Keratinocyte (primary cell): ENCODE measurements at regions not wholly inside any gene's neighbourhood (a gene's known extent, or its start where the extent isn't known, plus 50 kb on each side); places are given as distances from the start of the nearest gene placed in this dataset.

Source experiments
- EZH2 ChIP-seq: IDR thresholded peaks from one replicate; pipeline ENCODE4 v1.6.1; 2012; ENCODE audit warnings: inconsistent platforms, mild to moderate bottlenecking, low read length, moderate library complexity
- TF ChIP-seq, protein P1 (sequence below), 3 experiments: IDR thresholded peaks in 1 of 3; conservative IDR thresholded peaks in 1 of 3; optimal IDR thresholded peaks in 1 of 3; 2 replicates in 2 of 3; 3 replicates in 1 of 3; pipeline versions ENCODE3 to v1.5.1; 2011; ENCODE audit warnings: low read length in 3 of 3, mild to moderate bottlenecking in 3 of 3, moderate library complexity in 2 of 3, control low read depth in 1 of 3, inconsistent platforms in 1 of 3; ENCODE audit not compliant: insufficient read depth in 2 of 3; ENCODE audit errors: extremely low read depth in 1 of 3

DNA sequence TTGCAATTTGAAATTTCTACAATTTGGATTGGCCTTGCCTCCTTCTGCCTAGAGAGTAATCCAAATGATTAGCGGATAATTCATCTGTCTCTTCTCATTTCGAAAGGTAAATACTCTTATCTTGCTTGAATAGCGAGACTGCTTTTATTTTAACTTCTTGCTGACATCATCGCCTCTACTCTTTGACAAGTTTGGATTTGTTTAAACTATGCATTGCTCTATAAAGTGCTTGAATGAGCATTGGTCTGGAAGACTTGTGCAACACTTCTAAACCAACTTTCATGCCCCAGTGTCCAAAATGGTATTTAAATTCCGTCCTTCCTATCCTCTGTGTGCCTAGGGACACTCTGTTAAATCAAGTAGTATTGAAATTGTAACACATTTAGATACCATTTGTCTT, 384.1 kb upstream of the SLC35B3 start:
- TF ChIP-seq, protein P1, sequence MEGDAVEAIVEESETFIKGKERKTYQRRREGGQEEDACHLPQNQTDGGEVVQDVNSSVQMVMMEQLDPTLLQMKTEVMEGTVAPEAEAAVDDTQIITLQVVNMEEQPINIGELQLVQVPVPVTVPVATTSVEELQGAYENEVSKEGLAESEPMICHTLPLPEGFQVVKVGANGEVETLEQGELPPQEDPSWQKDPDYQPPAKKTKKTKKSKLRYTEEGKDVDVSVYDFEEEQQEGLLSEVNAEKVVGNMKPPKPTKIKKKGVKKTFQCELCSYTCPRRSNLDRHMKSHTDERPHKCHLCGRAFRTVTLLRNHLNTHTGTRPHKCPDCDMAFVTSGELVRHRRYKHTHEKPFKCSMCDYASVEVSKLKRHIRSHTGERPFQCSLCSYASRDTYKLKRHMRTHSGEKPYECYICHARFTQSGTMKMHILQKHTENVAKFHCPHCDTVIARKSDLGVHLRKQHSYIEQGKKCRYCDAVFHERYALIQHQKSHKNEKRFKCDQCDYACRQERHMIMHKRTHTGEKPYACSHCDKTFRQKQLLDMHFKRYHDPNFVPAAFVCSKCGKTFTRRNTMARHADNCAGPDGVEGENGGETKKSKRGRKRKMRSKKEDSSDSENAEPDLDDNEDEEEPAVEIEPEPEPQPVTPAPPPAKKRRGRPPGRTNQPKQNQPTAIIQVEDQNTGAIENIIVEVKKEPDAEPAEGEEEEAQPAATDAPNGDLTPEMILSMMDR (optimal IDR thresholded peaks at IDR 0.05 in 1 of 3, IDR thresholded peaks at IDR 0.05 in 1 of 3, conservative IDR thresholded peaks at IDR 0.05 in 1 of 3; ENCODE audit: extremely low read depth in 1 of 3, insufficient read depth in 2 of 3, low read length in 3 of 3): no peak
- no peak for TF ChIP-seq EZH2
